Upper lobe of left lung (tissue), 6 donors: ENCODE measurements at regions not wholly inside any gene's neighbourhood (a gene's known extent, or its start where the extent isn't known, plus 50 kb on each side); places are given as distances from the start of the nearest gene placed in this dataset.

Source experiments
- ATAC-seq, 2 donors: fragments of 200-7000 bp; cut with Tn5 transposase; one replicate each; pipeline ENCODE4 v1.9.1; 2022; ENCODE audit warnings: mild to moderate bottlenecking in 2 of 2, moderate library complexity in 2 of 2; ENCODE audit not compliant: low FRiP score in 2 of 2
- DNase-seq, 2 donors: peaks; one replicate each; pipeline ENCODE4 v3.0.0-alpha.2; 2019 to 2020
- H3K27ac ChIP-seq, 4 donors: fragments of 200-600 bp; sonication (generic); one replicate each; pipeline ENCODE4 v1.5.1; 2016 to 2019
- H3K27me3 ChIP-seq, 4 donors: fragments of 200-600 bp; sonication (generic); one replicate each; pipeline ENCODE4 v1.5.1; 2017 to 2019
- H3K36me3 ChIP-seq, 4 donors: fragments of 200-600 bp; sonication (generic); one replicate each; pipeline ENCODE4 v1.5.1; 2016 to 2019
- H3K4me1 ChIP-seq, 4 donors: fragments of 200-600 bp; sonication (generic); one replicate each; pipeline ENCODE4 v1.5.1; 2018 to 2019
- H3K4me3 ChIP-seq, 4 donors: fragments of 200-600 bp; sonication (generic); one replicate each; pipeline ENCODE4 v1.5.1; 2017 to 2019; ENCODE audit warnings: mild to moderate bottlenecking in 2 of 4, moderate library complexity in 1 of 4
- H3K9me3 ChIP-seq, 4 donors: fragments of 200-600 bp; sonication (generic); one replicate each; pipeline ENCODE4 v1.5.1; 2018 to 2019
- CTCF ChIP-seq, 6 experiments: fragments of 450-650 bp in 4 of 6; fragments of 200-600 bp in 2 of 6; sonication (generic) in 2 of 6; IDR thresholded peaks; one replicate each; pipeline ENCODE4 v1.5.1; 2016 to 2019; ENCODE audit warnings: antibody characterized with exemption in 6 of 6
- EP300 ChIP-seq, 4 donors: sonication (generic); formaldehyde crosslinking; IDR thresholded peaks; one replicate each; pipeline ENCODE4 v1.5.1; 2017; ENCODE audit warnings: antibody characterized with exemption in 4 of 4, control low read depth in 2 of 4
- POLR2A ChIP-seq, 4 donors: fragments of 450-650 bp; IDR thresholded peaks; one replicate each; pipeline ENCODE4 v1.5.1; 2016 to 2017; ENCODE audit warnings: antibody characterized with exemption in 4 of 4, mild to moderate bottlenecking in 2 of 4
- POLR2AphosphoS5 ChIP-seq, 2 donors: sonication (generic); formaldehyde crosslinking; IDR thresholded peaks; one replicate each; pipeline ENCODE4 v1.5.1; 2017; ENCODE audit warnings: antibody characterized with exemption in 2 of 2
- WGBS, 2 donors: methylation state at CpG; one replicate each; pipeline ENCODE4 v1.1.5; 2017 to 2018; 5-methylcytosine and 5-hydroxymethylcytosine counted together
- donor health status: DM: no; HTN: no; CAD: no; lungs with moderate emphysema.
- donor health status: DM: no; HTN: yes; CAD: no; lungs with severe emphysema.

GRCh38 chr6:119552021-119552420 lies 202.5 kb upstream of the MAN1A1 start:
- H3K9me3 ChIP-seq, result no peaks in the 10 kb centered on the region
- ATAC-seq (no peak), DNase-seq (no peak)
- 93% methylated on average over 1 of the region's 1 CpG for WGBS, 2 donors
- H3K4me3 ChIP-seq, result no peak overlapping the region
- no peak for TF ChIP-seq POLR2A (IDR thresholded peaks at IDR 0.05)
- TF ChIP-seq EP300 (IDR thresholded peaks at IDR 0.05), result no peak
- no peak for TF ChIP-seq CTCF (IDR thresholded peaks at IDR 0.05)
- TF ChIP-seq POLR2AphosphoS5 (IDR thresholded peaks at IDR 0.05), result no peak
- no peaks in the 10 kb centered on the region for H3K4me1 ChIP-seq
- no peaks in the 10 kb centered on the region for H3K27me3 ChIP-seq
- H3K27ac ChIP-seq, result no peak overlapping the region
- H3K36me3 ChIP-seq, result no peaks in the 10 kb centered on the region

GRCh38 chr6:119547024-119547423 lies 197.5 kb upstream of the MAN1A1 start:
- no peak overlapping the region for H3K27ac ChIP-seq
- no peak overlapping the region for H3K4me3 ChIP-seq
- H3K27me3 ChIP-seq, result no peaks in the 10 kb centered on the region
- DNase-seq (no peak), ATAC-seq (no peak)
- no peaks in the 10 kb centered on the region for H3K4me1 ChIP-seq
- no peak for TF ChIP-seq POLR2AphosphoS5 (IDR thresholded peaks at IDR 0.05)
- no peak for TF ChIP-seq POLR2A (IDR thresholded peaks at IDR 0.05)
- no peak for TF ChIP-seq EP300 (IDR thresholded peaks at IDR 0.05)
- no peaks in the 10 kb centered on the region for H3K9me3 ChIP-seq
- 68 to 84% methylated on average over 3 of the region's 3 CpGs for WGBS, 2 donors
- H3K36me3 ChIP-seq, result no peaks in the 10 kb centered on the region

GRCh38 chr6:119545245-119545644 lies 195.7 kb upstream of the MAN1A1 start:
- no peaks in the 10 kb centered on the region for H3K4me1 ChIP-seq
- DNase-seq (no peak), ATAC-seq (no peak)
- TF ChIP-seq POLR2AphosphoS5 (IDR thresholded peaks at IDR 0.05), result no peak
- TF ChIP-seq CTCF (IDR thresholded peaks at IDR 0.05), result no peak
- no peak for TF ChIP-seq EP300 (IDR thresholded peaks at IDR 0.05)
- TF ChIP-seq POLR2A (IDR thresholded peaks at IDR 0.05), result no peak
- WGBS, 2 donors, result 93 to 100% methylated on average over 1 of the region's 1 CpG
- H3K27me3 ChIP-seq, result no peaks in the 10 kb centered on the region
- no peaks in the 10 kb centered on the region for H3K36me3 ChIP-seq
- H3K4me3 ChIP-seq, result no peak overlapping the region
- no peak overlapping the region for H3K27ac ChIP-seq
- no peaks in the 10 kb centered on the region for H3K9me3 ChIP-seq

GRCh38 chr6:119544325-119545175 lies 195.0 kb upstream of the MAN1A1 start:
- ATAC-seq, result no peak
- 82 to 83% methylated on average over 4 of the region's 4 CpGs for WGBS, 2 donors
- Histone ChIP-seq H3K4me1 (no peaks in the 10 kb centered on the region), H3K9me3 (no peaks in the 10 kb centered on the region), H3K27ac (no peak overlapping the region), H3K36me3 (no peaks in the 10 kb centered on the region), H3K4me3 (no peak overlapping the region), H3K27me3 (no peaks in the 10 kb centered on the region)
- DNase-seq, result no peak
- TF ChIP-seq POLR2AphosphoS5 (IDR thresholded peaks at IDR 0.05), result no peak
- TF ChIP-seq EP300 (IDR thresholded peaks at IDR 0.05), result no peak
- TF ChIP-seq POLR2A (IDR thresholded peaks at IDR 0.05), result no peak

GRCh38 chr6:119543332-119543731 lies 193.8 kb upstream of the MAN1A1 start:
- Histone ChIP-seq H3K9me3 (no peaks in the 10 kb centered on the region), H3K27me3 (no peaks in the 10 kb centered on the region), H3K27ac (no peak overlapping the region), H3K4me1 (no peaks in the 10 kb centered on the region), H3K36me3 (no peaks in the 10 kb centered on the region), H3K4me3 (no peak overlapping the region)
- no peak for TF ChIP-seq EP300 (IDR thresholded peaks at IDR 0.05)
- no peak for TF ChIP-seq POLR2A (IDR thresholded peaks at IDR 0.05)
- no peak for TF ChIP-seq CTCF (IDR thresholded peaks at IDR 0.05)
- WGBS, 2 donors, result 76 to 80% methylated on average over 2 of the region's 2 CpGs
- no peak for DNase-seq
- ATAC-seq, result no peak

GRCh38 chr6:119542037-119542436 lies 192.5 kb upstream of the MAN1A1 start:
- Histone ChIP-seq H3K9me3 (no peaks in the 10 kb centered on the region), H3K27ac (no peak overlapping the region), H3K27me3 (no peaks in the 10 kb centered on the region), H3K36me3 (no peaks in the 10 kb centered on the region), H3K4me1 (no peaks in the 10 kb centered on the region), H3K4me3 (no peak overlapping the region)
- ATAC-seq (no peak), DNase-seq (no peak)
- WGBS, 2 donors, result 96 to 97% methylated on average over 1 of the region's 1 CpG
- TF ChIP-seq POLR2AphosphoS5 (IDR thresholded peaks at IDR 0.05) (no peak), POLR2A (IDR thresholded peaks at IDR 0.05) (no peak), CTCF (IDR thresholded peaks at IDR 0.05) (no peak), EP300 (IDR thresholded peaks at IDR 0.05) (no peak)
